B cell (primary cell): ENCODE measurements at regions not wholly inside any gene's neighbourhood (a gene's known extent, or its start where the extent isn't known, plus 50 kb on each side); places are given as distances from the start of the nearest gene placed in this dataset.

Experiments
- EZH2 ChIP-seq: IDR thresholded peaks from 2 replicates; pipeline ENCODE4 v1.6.1; 2012; ENCODE audit warnings: borderline replicate concordance, low read depth, mild to moderate bottlenecking, moderate library complexity, low read length; ENCODE audit not compliant: insufficient read depth, poor library complexity, severe bottlenecking
- TF ChIP-seq, protein P1 (sequence below): fragments of 200-600 bp; IDR thresholded peaks from one replicate; pipeline ENCODE4 v1.8.0; 2022; ENCODE audit warnings: antibody characterized with exemption, mild to moderate bottlenecking

DNA sequence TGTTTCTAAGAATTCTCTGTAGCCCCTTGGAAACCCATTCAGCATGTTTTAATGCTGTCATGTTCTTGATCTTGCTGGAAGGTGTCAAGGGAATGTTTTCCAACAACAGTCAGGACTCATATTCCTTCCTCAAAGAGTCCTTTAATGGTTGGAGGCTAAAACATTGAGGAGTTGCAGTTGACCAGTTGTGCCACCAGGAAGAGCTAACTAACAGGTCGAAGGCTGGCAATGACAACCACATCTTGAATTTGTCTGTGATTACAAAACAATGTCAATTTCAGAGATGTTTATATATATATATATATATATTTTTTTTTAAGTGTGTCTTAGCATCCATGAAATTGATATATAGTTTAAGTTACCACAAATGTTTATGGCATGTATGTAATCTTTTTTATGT, 151.5 kb downstream of the INO80D start:
- TF ChIP-seq EZH2 = no peak
- TF ChIP-seq, protein P1, sequence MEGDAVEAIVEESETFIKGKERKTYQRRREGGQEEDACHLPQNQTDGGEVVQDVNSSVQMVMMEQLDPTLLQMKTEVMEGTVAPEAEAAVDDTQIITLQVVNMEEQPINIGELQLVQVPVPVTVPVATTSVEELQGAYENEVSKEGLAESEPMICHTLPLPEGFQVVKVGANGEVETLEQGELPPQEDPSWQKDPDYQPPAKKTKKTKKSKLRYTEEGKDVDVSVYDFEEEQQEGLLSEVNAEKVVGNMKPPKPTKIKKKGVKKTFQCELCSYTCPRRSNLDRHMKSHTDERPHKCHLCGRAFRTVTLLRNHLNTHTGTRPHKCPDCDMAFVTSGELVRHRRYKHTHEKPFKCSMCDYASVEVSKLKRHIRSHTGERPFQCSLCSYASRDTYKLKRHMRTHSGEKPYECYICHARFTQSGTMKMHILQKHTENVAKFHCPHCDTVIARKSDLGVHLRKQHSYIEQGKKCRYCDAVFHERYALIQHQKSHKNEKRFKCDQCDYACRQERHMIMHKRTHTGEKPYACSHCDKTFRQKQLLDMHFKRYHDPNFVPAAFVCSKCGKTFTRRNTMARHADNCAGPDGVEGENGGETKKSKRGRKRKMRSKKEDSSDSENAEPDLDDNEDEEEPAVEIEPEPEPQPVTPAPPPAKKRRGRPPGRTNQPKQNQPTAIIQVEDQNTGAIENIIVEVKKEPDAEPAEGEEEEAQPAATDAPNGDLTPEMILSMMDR = no peak
